ENCODE measurements at regions not wholly inside any gene's neighbourhood (a gene's known extent, or its start where the extent isn't known, plus 50 kb on each side); places are given as distances from the start of the nearest gene placed in this dataset.

- TF ChIP-seq CTCF (IDR thresholded peaks at IDR 0.05), result no peak
- TF ChIP-seq POLR2A (IDR thresholded peaks at IDR 0.05; ENCODE audit: low read depth), result no peak
Observed at GRCh38 chr1:157319567-157319966, 181.4 kb upstream of the ETV3 start.
